Erythroblast (primary cell): ENCODE measurements at regions not wholly inside any gene's neighbourhood (a gene's known extent, or its start where the extent isn't known, plus 50 kb on each side); places are given as distances from the start of the nearest gene placed in this dataset.

ENCODE experiments used
- GATA1 ChIP-seq: IDR thresholded peaks from 2 replicates; pipeline ENCODE4 v1.6.1; 2011; ENCODE audit warnings: low read depth, mild to moderate bottlenecking, control low read depth, low read length, moderate library complexity
- POLR2A ChIP-seq: IDR thresholded peaks from 2 replicates; pipeline ENCODE4 v1.6.1; 2011; ENCODE audit warnings: mild to moderate bottlenecking, low read length

DNA sequence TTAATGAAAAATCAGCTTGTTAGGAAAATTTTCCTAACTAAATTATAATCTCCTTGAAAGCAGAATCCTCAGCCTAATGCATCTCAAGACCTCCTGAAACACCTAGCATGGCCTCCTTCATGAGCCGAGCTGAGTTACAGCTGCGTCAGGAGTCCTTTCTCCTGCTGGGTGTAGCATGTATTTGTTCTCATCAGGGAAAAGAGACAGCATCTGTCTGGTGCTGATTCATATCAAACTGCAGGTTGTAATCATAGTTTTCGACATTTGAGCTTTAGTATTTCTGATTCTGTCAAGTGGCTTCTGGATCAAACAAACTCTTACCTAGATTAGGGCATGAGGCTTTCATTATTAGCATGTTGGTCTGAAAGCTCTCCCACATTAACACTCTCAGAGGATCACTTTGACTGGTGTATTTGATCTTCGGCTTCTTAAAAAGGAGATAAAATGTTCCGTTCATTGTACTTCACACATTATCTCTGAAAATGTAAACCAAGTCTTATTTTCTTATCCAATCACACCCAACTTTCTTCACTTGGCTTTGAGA lies 140.1 kb upstream of the FRG1 start:
- TF ChIP-seq POLR2A (no peak), GATA1 (no peak)
